HG03469 (cell line): ENCODE measurements at regions not wholly inside any gene's neighbourhood (a gene's known extent, or its start where the extent isn't known, plus 50 kb on each side); places are given as distances from the start of the nearest gene placed in this dataset.
A peak's percentile ranks its signal among the peaks of the same experiment; 100 is the strongest.
"Not testable (repeated sequence)": the region's sequence is repeated elsewhere in the genome, so short reads cannot be mapped to it uniquely, and the experiment has no call there.

Experiments
- ATAC-seq: cut with Tn5 transposase; IDR thresholded peaks from one replicate; pipeline ENCODE4 v1.9.1; 2021; ENCODE audit warnings: mild to moderate bottlenecking, moderate library complexity, moderate number of reproducible peaks; ENCODE audit not compliant: unreplicated experiment

- ATAC-seq, result no peak
Measured at GRCh38 chr13:76829572-76830327, 56.5 kb downstream of the KCTD12 start.

GRCh38 chr13:76828316-76828741 is 57.9 kb downstream of the KCTD12 start:
- peak; percentile 53 for ATAC-seq

GRCh38 chr13:76826527-76826926 is 59.7 kb downstream of the KCTD12 start:
- ATAC-seq, result no peak

- no peak for ATAC-seq
Measured at GRCh38 chr13:76825430-76825829, 60.8 kb downstream of the KCTD12 start.

GRCh38 chr13:76823969-76824368 is 62.2 kb downstream of the KCTD12 start:
- ATAC-seq, result no peak

GRCh38 chr13:76822698-76823267 is 63.4 kb downstream of the KCTD12 start:
- peak; percentile 61 for ATAC-seq

- not testable (repeated sequence) for ATAC-seq
Measured at GRCh38 chr13:76821222-76821621, 65.0 kb downstream of the KCTD12 start.

GRCh38 chr13:76820759-76821158 is 65.4 kb downstream of the KCTD12 start:
- ATAC-seq, result no peak

- ATAC-seq, result peak; percentile 59
Measured at GRCh38 chr13:76816394-76816793, 69.8 kb downstream of the KCTD12 start.

- ATAC-seq, result no peak
Measured at GRCh38 chr13:76815344-76815743, 70.9 kb downstream of the KCTD12 start.

GRCh38 chr13:76813891-76814290 is 72.3 kb downstream of the KCTD12 start:
- no peak for ATAC-seq

- no peak for ATAC-seq
Measured at GRCh38 chr13:76813000-76813691, 73.1 kb downstream of the KCTD12 start.

GRCh38 chr13:76812206-76812897 is 73.9 kb downstream of the KCTD12 start:
- no peak for ATAC-seq

- ATAC-seq, result no peak
Measured at GRCh38 chr13:76809389-76809788, 76.8 kb downstream of the KCTD12 start.

- no peak for ATAC-seq
Measured at GRCh38 chr13:76808927-76809326, 77.3 kb downstream of the KCTD12 start.

- ATAC-seq, result no peak
Measured at GRCh38 chr13:76804801-76805200, 81.4 kb downstream of the KCTD12 start.

- no peak for ATAC-seq
Measured at GRCh38 chr13:76803831-76804230, 82.4 kb downstream of the KCTD12 start.

- no peak for ATAC-seq
Measured at GRCh38 chr13:76800943-76801342, 85.3 kb downstream of the KCTD12 start.

- ATAC-seq, result no peak
Measured at GRCh38 chr13:76799696-76800095, 86.5 kb downstream of the KCTD12 start.

GRCh38 chr13:76798037-76798436 is 88.2 kb downstream of the KCTD12 start:
- no peak for ATAC-seq

- no peak for ATAC-seq
Measured at GRCh38 chr13:76797361-76797760, 88.8 kb downstream of the KCTD12 start.
